Cardiac muscle cell (in vitro differentiated cells and primary cell): ENCODE measurements at regions not wholly inside any gene's neighbourhood (a gene's known extent, or its start where the extent isn't known, plus 50 kb on each side); places are given as distances from the start of the nearest gene placed in this dataset.

Experiments used
- DNase-seq, 2 donors: peaks; one replicate each; pipeline versions ENCODE4 v3.0.0 to v3.0.0-alpha.2; 2010 to 2017; ENCODE audit warnings: low read depth in 1 of 2, low spot score in 1 of 2
- H3K27ac ChIP-seq: fragments of 200-600 bp; sonication (generic); 2 replicates; pipeline ENCODE4 v1.5.1; 2016
- H3K27me3 ChIP-seq: fragments of 200-600 bp; sonication (generic); 2 replicates; pipeline ENCODE4 v1.6.0; 2016; ENCODE audit warnings: control low read depth
- H3K36me3 ChIP-seq: fragments of 200-600 bp; sonication (generic); 2 replicates; pipeline ENCODE4 v1.5.1; 2016; ENCODE audit warnings: control low read depth
- H3K4me1 ChIP-seq: fragments of 200-600 bp; sonication (generic); 2 replicates; pipeline ENCODE4 v1.8.1; 2017; ENCODE audit warnings: low read depth, mild to moderate bottlenecking, mixed run types
- H3K4me3 ChIP-seq: fragments of 200-600 bp; sonication (generic); 2 replicates; pipeline ENCODE4 v1.5.1; 2016; ENCODE audit warnings: mild to moderate bottlenecking
- H3K9me3 ChIP-seq: fragments of 200-600 bp; sonication (generic); 2 replicates; pipeline ENCODE4 v1.5.1; 2017; ENCODE audit warnings: low read depth, mild to moderate bottlenecking, control low read depth
- CTCF ChIP-seq: IDR thresholded peaks from 2 replicates; pipeline ENCODE4 v1.5.1; 2012; ENCODE audit warnings: low read depth, mild to moderate bottlenecking, low read length

GRCh38 chr15:25051399-25052154 lies 96.8 kb downstream of the SNRPN start:
- H3K9me3 ChIP-seq, result peaks cover 7% of the 10 kb centered on the region
- H3K27ac ChIP-seq, result no peak overlapping the region
- H3K36me3 ChIP-seq, result peaks cover 33% of the 10 kb centered on the region
- no peak for TF ChIP-seq CTCF
- no peaks in the 10 kb centered on the region for H3K4me1 ChIP-seq
- H3K27me3 ChIP-seq, result no peaks in the 10 kb centered on the region
- no peak overlapping the region for H3K4me3 ChIP-seq
- no peak for DNase-seq

DNA sequence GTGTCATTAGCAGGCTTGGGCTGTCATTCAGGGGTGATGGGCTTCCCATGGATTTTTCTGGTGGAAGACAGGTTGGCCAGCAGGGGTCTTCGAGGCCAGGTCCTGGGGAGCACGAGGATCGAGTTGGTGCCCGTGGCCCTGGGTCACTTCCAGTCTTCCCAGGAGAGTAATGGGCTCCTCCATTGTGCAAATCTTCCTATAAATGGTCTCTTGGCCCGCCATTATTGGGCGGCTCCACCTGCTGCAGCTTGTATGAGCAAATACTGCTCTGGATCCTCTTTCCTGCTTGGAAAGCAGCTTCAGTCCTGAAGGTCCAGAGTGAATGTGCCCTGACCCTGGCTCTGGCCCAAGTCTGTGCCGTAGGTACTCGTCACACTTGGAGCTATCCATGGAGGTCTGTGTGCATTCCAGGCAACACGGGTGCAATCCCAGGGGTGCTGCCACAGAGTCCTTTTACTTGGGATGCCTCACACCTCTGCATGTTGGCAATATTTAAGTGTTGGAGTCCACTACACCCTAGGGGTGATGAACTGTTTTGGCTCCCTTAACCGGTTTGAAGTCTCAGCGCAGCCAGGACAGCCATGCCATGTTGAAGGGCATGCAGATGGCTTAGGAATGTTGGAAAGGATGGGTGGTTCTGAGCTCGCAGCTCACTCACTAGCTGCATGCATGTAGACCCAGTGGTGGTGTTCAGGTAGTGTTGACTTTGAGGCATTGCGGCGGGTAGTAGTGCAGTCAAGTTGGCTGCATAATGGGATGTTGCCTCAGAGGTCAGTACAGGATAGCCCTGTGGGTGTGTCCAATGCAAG lies 97.6 kb downstream of the SNRPN start:
- Histone ChIP-seq H3K27ac (no peak overlapping the region), H3K27me3 (no peaks in the 10 kb centered on the region), H3K4me1 (no peaks in the 10 kb centered on the region), H3K4me3 (no peak overlapping the region), H3K9me3 (peaks cover 10% of the 10 kb centered on the region), H3K36me3 (peaks cover 30% of the 10 kb centered on the region)
- TF ChIP-seq CTCF, result no peak
- no peak for DNase-seq

DNA sequence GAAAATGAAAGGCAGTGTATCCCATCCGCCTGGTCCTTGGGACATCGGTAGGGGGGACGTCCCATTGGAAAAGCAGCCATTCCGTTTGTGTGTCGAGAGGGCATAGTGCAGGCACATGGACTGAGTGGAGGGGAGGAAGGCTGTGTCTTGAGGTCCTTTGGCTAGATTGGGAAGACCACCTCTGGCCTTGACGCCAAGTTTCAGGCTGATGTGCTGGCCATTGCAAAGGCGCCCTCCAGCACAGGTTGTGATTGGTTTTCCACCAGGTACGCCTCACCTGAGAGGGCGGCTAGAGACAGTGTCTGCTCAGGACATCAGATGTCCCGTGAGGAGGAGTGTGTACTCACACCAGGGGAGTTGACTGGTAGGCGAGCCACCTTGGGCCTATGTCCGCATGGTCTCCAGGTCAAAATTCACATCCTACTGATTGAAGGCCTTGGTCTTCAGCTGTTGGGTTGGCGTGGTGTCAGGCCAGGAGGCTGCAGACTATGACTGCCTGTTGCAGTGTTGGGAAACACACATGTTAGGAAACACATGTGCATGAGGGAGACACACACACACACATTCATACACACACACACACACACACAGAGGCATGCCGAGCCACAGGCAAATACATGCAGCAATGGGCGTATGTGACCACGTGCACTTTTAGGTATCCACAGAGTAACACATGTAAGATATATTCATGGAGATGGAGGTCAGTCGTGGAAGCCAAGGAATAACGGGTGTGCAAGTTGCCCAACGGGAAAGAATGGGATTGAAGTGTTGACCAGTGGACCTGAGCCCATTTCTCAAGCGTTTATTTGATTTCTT lies 98.4 kb downstream of the SNRPN start:
- no peaks in the 10 kb centered on the region for H3K27me3 ChIP-seq
- DNase-seq, result no peak
- TF ChIP-seq CTCF, result no peak
- H3K4me1 ChIP-seq, result no peaks in the 10 kb centered on the region
- H3K27ac ChIP-seq, result no peak overlapping the region
- no peak overlapping the region for H3K4me3 ChIP-seq
- H3K9me3 ChIP-seq, result peaks cover 10% of the 10 kb centered on the region
- peaks cover 32% of the 10 kb centered on the region for H3K36me3 ChIP-seq

- Histone ChIP-seq H3K36me3 (peaks cover 36% of the 10 kb centered on the region), H3K27ac (no peak overlapping the region), H3K9me3 (peaks cover 10% of the 10 kb centered on the region), H3K27me3 (no peaks in the 10 kb centered on the region), H3K4me3 (no peak overlapping the region), H3K4me1 (no peaks in the 10 kb centered on the region)
- no peak for TF ChIP-seq CTCF
- DNase-seq, result no peak
Observed at GRCh38 chr15:25054329-25054728, 99.5 kb downstream of the SNRPN start.

DNA sequence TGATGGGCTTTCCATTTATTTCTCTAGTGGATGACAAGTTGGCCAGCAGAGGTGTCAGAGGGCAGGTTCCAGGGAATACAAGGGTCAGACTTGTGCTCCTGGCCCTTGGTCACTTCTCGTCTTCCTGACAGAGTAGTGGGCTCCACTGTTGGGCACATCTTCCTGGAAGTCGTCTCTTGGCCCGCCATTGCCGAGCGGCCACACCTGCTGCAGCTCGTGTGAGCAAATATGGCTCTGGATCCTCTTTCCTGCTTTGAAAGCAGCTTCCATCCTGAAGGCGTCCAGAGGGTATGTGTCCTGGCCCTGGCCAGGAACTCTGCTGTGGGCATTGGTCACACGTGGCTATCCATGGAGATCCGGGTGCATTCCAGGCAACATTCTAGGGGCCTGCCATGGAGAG lies 100.2 kb downstream of the SNRPN start:
- no peak overlapping the region for H3K27ac ChIP-seq
- peaks cover 16% of the 10 kb centered on the region for H3K9me3 ChIP-seq
- no peak for DNase-seq
- TF ChIP-seq CTCF, result no peak
- H3K27me3 ChIP-seq, result no peaks in the 10 kb centered on the region
- peaks cover 37% of the 10 kb centered on the region for H3K36me3 ChIP-seq
- no peaks in the 10 kb centered on the region for H3K4me1 ChIP-seq
- no peak overlapping the region for H3K4me3 ChIP-seq
